SU-DHL-6 (cell line): ENCODE measurements at regions not wholly inside any gene's neighbourhood (a gene's known extent, or its start where the extent isn't known, plus 50 kb on each side); places are given as distances from the start of the nearest gene placed in this dataset.

Source experiments
- H2AFZ ChIP-seq: fragments of 200-600 bp; sonication (generic); 2 replicates; pipeline ENCODE4 v1.6.1; 2014; ENCODE audit warnings: low read depth, mild to moderate bottlenecking, moderate library complexity, mixed read lengths, antibody characterized with exemption, low read length; ENCODE audit not compliant: severe bottlenecking
- H3F3A ChIP-seq: fragments of 200-600 bp; shearing (Covaris generic); 2 replicates; pipeline ENCODE4 v1.6.0; 2016; ENCODE audit warnings: antibody characterized with exemption, mild to moderate bottlenecking; ENCODE audit not compliant: insufficient read depth
- H3K27ac ChIP-seq: fragments of 200-600 bp; sonication (generic); 2 replicates; pipeline ENCODE4 v1.5.1; 2016; ENCODE audit warnings: low read depth, mild to moderate bottlenecking, low read length, moderate library complexity, mixed read lengths
- H3K27me3 ChIP-seq: fragments of 200-600 bp; sonication (generic), shearing (Covaris generic); 2 replicates; pipeline ENCODE4 v1.6.0; 2014; ENCODE audit warnings: mild to moderate bottlenecking, low read length
- H3K36me3 ChIP-seq: fragments of 200-600 bp; sonication (generic); 2 replicates; pipeline ENCODE4 v1.6.1; 2014; ENCODE audit warnings: mild to moderate bottlenecking, low read length, mixed read lengths
- H3K4me2 ChIP-seq: fragments of 300-600, 200-600 bp; shearing (Covaris generic), sonication (generic); 2 replicates; pipeline ENCODE4 v1.6.0; 2014; ENCODE audit warnings: low read length, low read depth, mild to moderate bottlenecking; ENCODE audit not compliant: poor library complexity, severe bottlenecking
- H3K4me3 ChIP-seq: fragments of 200-600 bp; sonication (generic); 2 replicates; pipeline ENCODE4 v1.5.1; 2014; ENCODE audit warnings: antibody characterized with exemption, low read length, mild to moderate bottlenecking, mixed read lengths; ENCODE audit not compliant: insufficient read depth, poor library complexity, severe bottlenecking
- H3K79me2 ChIP-seq: fragments of 200-600 bp; sonication (generic); 2 replicates; pipeline ENCODE4 v1.6.1; 2014; ENCODE audit warnings: mild to moderate bottlenecking, low read length, moderate library complexity; ENCODE audit not compliant: insufficient read depth
- H3K9ac ChIP-seq: fragments of 200-600 bp; sonication (generic); 2 replicates; pipeline ENCODE4 v1.7.0; 2014; ENCODE audit warnings: mild to moderate bottlenecking, low read length
- H3K9me2 ChIP-seq: fragments of 200-600 bp; sonication (generic); replicated peaks from 2 replicates; pipeline ENCODE4 v1.6.1; 2014; ENCODE audit warnings: low read length; ENCODE audit not compliant: insufficient read depth
- H3K9me3 ChIP-seq: fragments of 200-600 bp; sonication (generic); 2 replicates; pipeline ENCODE4 v1.6.1; 2014; ENCODE audit warnings: low read length, mixed read lengths; ENCODE audit not compliant: insufficient read depth
- H4K20me1 ChIP-seq: fragments of 200-600 bp; sonication (generic); 2 replicates; pipeline ENCODE4 v1.6.1; 2014; ENCODE audit warnings: low read depth, mild to moderate bottlenecking, antibody characterized with exemption, low read length, moderate library complexity, mixed read lengths
- CTCF ChIP-seq: fragments of 200-600 bp; sonication (generic); IDR thresholded peaks from one replicate; pipeline ENCODE4 v1.5.1; 2017; ENCODE audit warnings: antibody characterized with exemption, mild to moderate bottlenecking, low read length, moderate library complexity; ENCODE audit not compliant: insufficient read depth, poor library complexity, severe bottlenecking
- EZH2phosphoT487 ChIP-seq: fragments of 200-600 bp; sonication (generic), shearing (Covaris generic); conservative IDR thresholded peaks from 2 replicates; pipeline ENCODE4 v1.6.1; 2018; ENCODE audit warnings: mild to moderate bottlenecking, antibody characterized with exemption, low read length, moderate library complexity, mixed read lengths

GRCh38 chr5:42924686-42925085 is 113.0 kb upstream of the SELENOP start:
- Histone ChIP-seq H3K9me3 (no peaks in the 10 kb centered on the region), H3K27ac (no peak overlapping the region), H3K4me2 (no peak overlapping the region), H3K9ac (no peak overlapping the region), H3F3A (no peaks in the 10 kb centered on the region), H4K20me1 (no peaks in the 10 kb centered on the region), H3K36me3 (no peaks in the 10 kb centered on the region), H3K4me3 (no peak overlapping the region), H3K9me2 (no peaks in the 10 kb centered on the region), H3K27me3 (no peaks in the 10 kb centered on the region), H3K79me2 (no peaks in the 10 kb centered on the region), H2AFZ (no peak overlapping the region)
- TF ChIP-seq CTCF: no peak
- no peak for TF ChIP-seq EZH2phosphoT487

GRCh38 chr5:42924226-42924625 is 112.5 kb upstream of the SELENOP start:
- no peaks in the 10 kb centered on the region for H3K9me3 ChIP-seq
- H3K4me2 ChIP-seq: no peak overlapping the region
- no peak overlapping the region for H2AFZ ChIP-seq
- no peak overlapping the region for H3K9ac ChIP-seq
- no peaks in the 10 kb centered on the region for H3K27me3 ChIP-seq
- H3K36me3 ChIP-seq: no peaks in the 10 kb centered on the region
- H3K9me2 ChIP-seq: no peaks in the 10 kb centered on the region
- TF ChIP-seq EZH2phosphoT487 (no peak), CTCF (no peak)
- H3K27ac ChIP-seq: no peak overlapping the region
- H3K4me3 ChIP-seq: no peak overlapping the region
- H4K20me1 ChIP-seq: no peaks in the 10 kb centered on the region
- H3F3A ChIP-seq: no peaks in the 10 kb centered on the region
- H3K79me2 ChIP-seq: no peaks in the 10 kb centered on the region

- no peak overlapping the region for H3K27ac ChIP-seq
- no peaks in the 10 kb centered on the region for H3K9me2 ChIP-seq
- no peaks in the 10 kb centered on the region for H3K27me3 ChIP-seq
- H2AFZ ChIP-seq: no peak overlapping the region
- no peak overlapping the region for H3K4me2 ChIP-seq
- no peak overlapping the region for H3K4me3 ChIP-seq
- H4K20me1 ChIP-seq: no peaks in the 10 kb centered on the region
- no peak overlapping the region for H3K9ac ChIP-seq
- H3K79me2 ChIP-seq: no peaks in the 10 kb centered on the region
- TF ChIP-seq EZH2phosphoT487 (no peak), CTCF (no peak)
- no peaks in the 10 kb centered on the region for H3F3A ChIP-seq
- H3K36me3 ChIP-seq: no peaks in the 10 kb centered on the region
- H3K9me3 ChIP-seq: no peaks in the 10 kb centered on the region
Measured at GRCh38 chr5:42923710-42924109, 112.0 kb upstream of the SELENOP start.
